ENCODE measurements at regions not wholly inside any gene's neighbourhood (a gene's known extent, or its start where the extent isn't known, plus 50 kb on each side); places are given as distances from the start of the nearest gene placed in this dataset.
"Not testable (repeated sequence)": the region's sequence is repeated elsewhere in the genome, so short reads cannot be mapped to it uniquely, and the experiment has no call there.

GRCh38 chrX:112367065-112367464 lies 284.5 kb upstream of the TRPC5 start:
- no peak for DNase-seq (ENCODE audit: low spot score)

- no peak for DNase-seq (ENCODE audit: low spot score)
Observed at GRCh38 chrX:112359906-112360305, 277.3 kb upstream of the TRPC5 start.

- no peak for DNase-seq (ENCODE audit: low spot score)
Observed at GRCh38 chrX:112355931-112356330, 273.4 kb upstream of the TRPC5 start.

- DNase-seq (ENCODE audit: low spot score), result peak; percentile 7
Observed at GRCh38 chrX:112341598-112341997, 259.0 kb upstream of the TRPC5 start.

GRCh38 chrX:112313201-112313600 lies 230.6 kb upstream of the TRPC5 start:
- DNase-seq (ENCODE audit: low spot score), result no peak

GRCh38 chrX:112306027-112306426 lies 223.5 kb upstream of the TRPC5 start:
- no peak for DNase-seq (ENCODE audit: low spot score)

- no peak for DNase-seq (ENCODE audit: low spot score)
Observed at GRCh38 chrX:112279940-112280339, 197.4 kb upstream of the TRPC5 start.

- DNase-seq (ENCODE audit: low spot score), result no peak
Observed at GRCh38 chrX:112270991-112271390, 188.4 kb upstream of the TRPC5 start.

- no peak for DNase-seq (ENCODE audit: low spot score)
Observed at GRCh38 chrX:112266136-112266535, 183.6 kb upstream of the TRPC5 start.

GRCh38 chrX:112259375-112259774 lies 176.8 kb upstream of the TRPC5 start:
- DNase-seq (ENCODE audit: low spot score), result no peak

GRCh38 chrX:112254896-112255295 lies 172.3 kb upstream of the TRPC5 start:
- no peak for DNase-seq (ENCODE audit: low spot score)

- no peak for DNase-seq (ENCODE audit: low spot score)
Observed at GRCh38 chrX:112247714-112248113, 165.1 kb upstream of the TRPC5 start.

GRCh38 chrX:112235547-112235946 lies 153.0 kb upstream of the TRPC5 start:
- DNase-seq (ENCODE audit: low spot score), result no peak

- no peak for DNase-seq (ENCODE audit: low spot score)
Observed at GRCh38 chrX:112233164-112233563, 150.6 kb upstream of the TRPC5 start.

- DNase-seq (ENCODE audit: low spot score), result not testable (repeated sequence)
Observed at GRCh38 chrX:112226795-112227194, 144.2 kb upstream of the TRPC5 start.

GRCh38 chrX:112223391-112223790 lies 140.8 kb upstream of the TRPC5 start:
- DNase-seq (ENCODE audit: low spot score), result no peak

- no peak for DNase-seq (ENCODE audit: low spot score)
Observed at GRCh38 chrX:112218388-112218787, 135.8 kb upstream of the TRPC5 start.

GRCh38 chrX:112211459-112211858 lies 128.9 kb upstream of the TRPC5 start:
- peak; percentile 32 for DNase-seq (ENCODE audit: low spot score)

GRCh38 chrX:112197840-112198239 lies 115.3 kb upstream of the TRPC5 start:
- no peak for DNase-seq (ENCODE audit: low spot score)

GRCh38 chrX:112190646-112191045 lies 108.1 kb upstream of the TRPC5 start:
- no peak for DNase-seq (ENCODE audit: low spot score)

GRCh38 chrX:112181361-112181760 lies 98.8 kb upstream of the TRPC5 start:
- DNase-seq (ENCODE audit: low spot score), result not testable (repeated sequence)

GRCh38 chrX:112164420-112164819 lies 81.8 kb upstream of the TRPC5 start:
- DNase-seq (ENCODE audit: low spot score), result no peak

- peak; percentile 23 for DNase-seq (ENCODE audit: low spot score)
Observed at GRCh38 chrX:112163906-112164305, 81.3 kb upstream of the TRPC5 start.

GRCh38 chrX:112148397-112148796 lies 65.8 kb upstream of the TRPC5 start:
- DNase-seq (ENCODE audit: low spot score), result no peak

- peak; percentile 41 for DNase-seq (ENCODE audit: low spot score)
Observed at GRCh38 chrX:112147206-112147605, 64.6 kb upstream of the TRPC5 start.
